Osteocyte (in vitro differentiated cells): ENCODE measurements at regions not wholly inside any gene's neighbourhood (a gene's known extent, or its start where the extent isn't known, plus 50 kb on each side); places are given as distances from the start of the nearest gene placed in this dataset.

ENCODE experiments used
- DNase-seq: peaks from one replicate; pipeline ENCODE4 v3.0.0; 2021; ENCODE audit warnings: mixed read lengths; ENCODE audit not compliant: unreplicated experiment; ENCODE audit errors: extremely low spot score
- H3K27ac Mint-ChIP-seq: one replicate; pipeline ENCODE4 v1.8.0; 2021; ENCODE audit warnings: mild to moderate bottlenecking, mixed read lengths; ENCODE audit not compliant: unreplicated experiment
- H3K27me3 Mint-ChIP-seq: one replicate; pipeline ENCODE4 v1.8.0; 2021; ENCODE audit warnings: mixed read lengths; ENCODE audit not compliant: unreplicated experiment
- H3K36me3 Mint-ChIP-seq: one replicate; pipeline ENCODE4 v1.8.0; 2021; ENCODE audit warnings: mixed read lengths; ENCODE audit not compliant: unreplicated experiment
- H3K4me1 Mint-ChIP-seq: one replicate; pipeline ENCODE4 v1.8.0; 2021; ENCODE audit warnings: mixed read lengths; ENCODE audit not compliant: unreplicated experiment
- H3K4me3 Mint-ChIP-seq: one replicate; pipeline ENCODE4 v1.8.0; 2021; ENCODE audit warnings: mild to moderate bottlenecking, moderate library complexity, mixed read lengths; ENCODE audit not compliant: unreplicated experiment
- H3K9me3 Mint-ChIP-seq: one replicate; pipeline ENCODE4 v1.8.0; 2021; ENCODE audit warnings: mixed read lengths; ENCODE audit not compliant: unreplicated experiment
- TF ChIP-seq, protein P1 (sequence below): fragments of 200-600 bp; sonication (generic); IDR thresholded peaks from 2 replicates; pipeline ENCODE4 v1.5.0; 2021; ENCODE audit warnings: antibody characterized with exemption, mild to moderate bottlenecking, moderate library complexity

GRCh38 chr9:99556998-99557397, 264.7 kb upstream of the NR4A3 start:
- no peak for DNase-seq

DNA sequence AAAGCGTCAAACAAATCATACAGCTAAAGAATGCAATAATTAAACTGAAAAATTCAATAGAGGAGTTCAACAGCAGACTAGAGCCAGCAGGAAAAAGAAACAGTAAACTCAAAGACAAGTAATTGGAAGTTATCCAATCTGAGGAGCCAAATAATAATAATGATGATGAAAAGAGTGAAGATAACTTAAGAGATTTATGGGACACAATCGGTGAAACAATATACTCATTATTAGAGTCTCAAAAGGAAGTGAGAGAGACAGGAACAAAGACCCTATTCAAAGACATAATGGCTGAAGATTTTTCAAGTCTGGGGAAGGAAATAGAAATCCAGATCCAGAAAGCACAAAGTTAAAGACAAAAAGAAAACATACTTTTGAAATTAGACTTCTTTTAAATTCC, 263.9 kb upstream of the NR4A3 start:
- TF ChIP-seq, protein P1, sequence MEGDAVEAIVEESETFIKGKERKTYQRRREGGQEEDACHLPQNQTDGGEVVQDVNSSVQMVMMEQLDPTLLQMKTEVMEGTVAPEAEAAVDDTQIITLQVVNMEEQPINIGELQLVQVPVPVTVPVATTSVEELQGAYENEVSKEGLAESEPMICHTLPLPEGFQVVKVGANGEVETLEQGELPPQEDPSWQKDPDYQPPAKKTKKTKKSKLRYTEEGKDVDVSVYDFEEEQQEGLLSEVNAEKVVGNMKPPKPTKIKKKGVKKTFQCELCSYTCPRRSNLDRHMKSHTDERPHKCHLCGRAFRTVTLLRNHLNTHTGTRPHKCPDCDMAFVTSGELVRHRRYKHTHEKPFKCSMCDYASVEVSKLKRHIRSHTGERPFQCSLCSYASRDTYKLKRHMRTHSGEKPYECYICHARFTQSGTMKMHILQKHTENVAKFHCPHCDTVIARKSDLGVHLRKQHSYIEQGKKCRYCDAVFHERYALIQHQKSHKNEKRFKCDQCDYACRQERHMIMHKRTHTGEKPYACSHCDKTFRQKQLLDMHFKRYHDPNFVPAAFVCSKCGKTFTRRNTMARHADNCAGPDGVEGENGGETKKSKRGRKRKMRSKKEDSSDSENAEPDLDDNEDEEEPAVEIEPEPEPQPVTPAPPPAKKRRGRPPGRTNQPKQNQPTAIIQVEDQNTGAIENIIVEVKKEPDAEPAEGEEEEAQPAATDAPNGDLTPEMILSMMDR, result no peak
- no peak overlapping the region for H3K27ac Mint-ChIP-seq
- H3K27me3 Mint-ChIP-seq, result peaks cover 10% of the 10 kb centered on the region
- no peaks in the 10 kb centered on the region for H3K36me3 Mint-ChIP-seq
- peaks cover 12% of the 10 kb centered on the region for H3K9me3 Mint-ChIP-seq
- no peak overlapping the region for H3K4me3 Mint-ChIP-seq
- DNase-seq, result no peak
- peaks cover 5% of the 10 kb centered on the region for H3K4me1 Mint-ChIP-seq

More at GRCh38 chr9:99556998-99557397, 264.7 kb upstream of the NR4A3 start:
- Mint-ChIP-seq H3K27me3 (peaks cover 12% of the 10 kb centered on the region), H3K36me3 (no peaks in the 10 kb centered on the region), H3K27ac (no peak overlapping the region), H3K9me3 (peaks cover 12% of the 10 kb centered on the region), H3K4me3 (no peak overlapping the region), H3K4me1 (peaks cover 5% of the 10 kb centered on the region)
- TF ChIP-seq, protein P1, result no peak

DNA sequence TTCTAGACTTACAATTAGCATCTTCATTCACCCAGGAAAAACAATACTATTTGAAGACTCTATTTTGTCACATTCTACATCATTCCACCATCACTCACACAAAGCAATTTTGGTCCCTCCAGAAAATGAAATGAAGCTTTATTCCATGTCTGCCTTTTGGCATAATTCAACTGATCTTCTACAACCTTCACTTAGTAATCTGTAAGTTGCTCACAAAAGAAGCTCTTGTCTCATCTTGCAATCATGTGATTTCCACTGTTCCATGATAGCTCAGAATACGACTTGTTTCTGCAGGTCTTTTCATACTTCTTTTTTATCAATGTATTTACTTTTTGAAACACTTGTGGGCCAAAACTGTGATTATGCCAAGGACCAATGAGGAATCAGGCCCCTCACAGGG, 261.9 kb upstream of the NR4A3 start:
- no peaks in the 10 kb centered on the region for H3K4me1 Mint-ChIP-seq
- TF ChIP-seq, protein P1, result no peak
- no peaks in the 10 kb centered on the region for H3K36me3 Mint-ChIP-seq
- no peak overlapping the region for H3K4me3 Mint-ChIP-seq
- H3K9me3 Mint-ChIP-seq, result peaks cover 8% of the 10 kb centered on the region
- H3K27ac Mint-ChIP-seq, result no peak overlapping the region
- peaks cover 15% of the 10 kb centered on the region for H3K27me3 Mint-ChIP-seq
- DNase-seq, result no peak

DNA sequence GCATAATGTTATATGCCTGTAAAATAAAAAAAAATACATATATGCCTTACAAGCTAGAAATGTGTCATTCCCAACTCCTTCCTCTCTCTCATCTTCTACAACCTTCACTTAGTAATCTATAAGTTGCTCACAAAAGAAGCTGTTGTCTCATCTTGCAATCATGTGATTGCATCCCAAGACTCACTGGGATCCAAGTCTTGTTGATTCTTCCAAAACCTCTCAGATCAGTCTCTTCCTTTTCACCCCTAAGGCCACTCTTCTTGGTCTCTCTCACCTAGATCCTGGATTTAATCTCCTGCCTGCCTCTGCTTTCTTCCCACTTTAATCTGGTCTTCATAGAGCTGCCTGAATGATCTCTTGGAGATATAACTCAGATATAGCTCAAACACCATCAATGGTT, 261.1 kb upstream of the NR4A3 start:
- Mint-ChIP-seq H3K36me3 (no peaks in the 10 kb centered on the region), H3K27me3 (peaks cover 16% of the 10 kb centered on the region), H3K27ac (no peak overlapping the region), H3K4me3 (no peak overlapping the region), H3K9me3 (peaks cover 8% of the 10 kb centered on the region), H3K4me1 (no peaks in the 10 kb centered on the region)
- TF ChIP-seq, protein P1, result no peak
- no peak for DNase-seq

GRCh38 chr9:99561509-99561917, 260.2 kb upstream of the NR4A3 start:
- H3K4me1 Mint-ChIP-seq, result no peaks in the 10 kb centered on the region
- H3K4me3 Mint-ChIP-seq, result no peak overlapping the region
- peaks cover 25% of the 10 kb centered on the region for H3K27me3 Mint-ChIP-seq
- no peaks in the 10 kb centered on the region for H3K36me3 Mint-ChIP-seq
- TF ChIP-seq, protein P1, result no peak
- H3K27ac Mint-ChIP-seq, result no peak overlapping the region
- DNase-seq, result no peak
- peaks cover 8% of the 10 kb centered on the region for H3K9me3 Mint-ChIP-seq
